ENCODE measurements at regions not wholly inside any gene's neighbourhood (a gene's known extent, or its start where the extent isn't known, plus 50 kb on each side); places are given as distances from the start of the nearest gene placed in this dataset.
"Not testable (repeated sequence)": the region's sequence is repeated elsewhere in the genome, so short reads cannot be mapped to it uniquely, and the experiment has no call there.

DNA sequence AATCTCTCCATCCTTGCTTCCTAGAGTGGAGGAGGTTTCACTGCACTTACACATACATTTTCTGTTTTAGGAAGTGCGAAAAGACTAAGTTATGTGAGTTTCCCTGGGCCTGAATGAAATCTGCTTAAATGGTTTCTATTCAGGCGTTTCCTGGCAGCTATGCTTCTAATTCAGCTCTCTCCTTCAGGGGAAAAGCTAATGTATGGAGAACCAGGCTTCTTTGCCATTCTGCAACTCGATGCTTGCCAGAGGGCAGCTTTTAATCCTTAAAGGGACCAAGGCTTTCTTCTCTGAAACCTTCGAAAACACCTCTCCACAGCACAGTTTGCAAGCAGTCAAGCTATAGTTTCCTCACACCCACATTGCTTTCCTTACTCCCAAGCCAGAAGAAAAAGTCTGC, 89.5 kb upstream of the ARX start:
- TF ChIP-seq, protein P1, sequence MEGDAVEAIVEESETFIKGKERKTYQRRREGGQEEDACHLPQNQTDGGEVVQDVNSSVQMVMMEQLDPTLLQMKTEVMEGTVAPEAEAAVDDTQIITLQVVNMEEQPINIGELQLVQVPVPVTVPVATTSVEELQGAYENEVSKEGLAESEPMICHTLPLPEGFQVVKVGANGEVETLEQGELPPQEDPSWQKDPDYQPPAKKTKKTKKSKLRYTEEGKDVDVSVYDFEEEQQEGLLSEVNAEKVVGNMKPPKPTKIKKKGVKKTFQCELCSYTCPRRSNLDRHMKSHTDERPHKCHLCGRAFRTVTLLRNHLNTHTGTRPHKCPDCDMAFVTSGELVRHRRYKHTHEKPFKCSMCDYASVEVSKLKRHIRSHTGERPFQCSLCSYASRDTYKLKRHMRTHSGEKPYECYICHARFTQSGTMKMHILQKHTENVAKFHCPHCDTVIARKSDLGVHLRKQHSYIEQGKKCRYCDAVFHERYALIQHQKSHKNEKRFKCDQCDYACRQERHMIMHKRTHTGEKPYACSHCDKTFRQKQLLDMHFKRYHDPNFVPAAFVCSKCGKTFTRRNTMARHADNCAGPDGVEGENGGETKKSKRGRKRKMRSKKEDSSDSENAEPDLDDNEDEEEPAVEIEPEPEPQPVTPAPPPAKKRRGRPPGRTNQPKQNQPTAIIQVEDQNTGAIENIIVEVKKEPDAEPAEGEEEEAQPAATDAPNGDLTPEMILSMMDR (IDR thresholded peaks at IDR 0.05) = no peak
- DNase-seq (ENCODE audit: low spot score) (no peak), ATAC-seq (ENCODE audit: low FRiP score) (no peak)

DNA sequence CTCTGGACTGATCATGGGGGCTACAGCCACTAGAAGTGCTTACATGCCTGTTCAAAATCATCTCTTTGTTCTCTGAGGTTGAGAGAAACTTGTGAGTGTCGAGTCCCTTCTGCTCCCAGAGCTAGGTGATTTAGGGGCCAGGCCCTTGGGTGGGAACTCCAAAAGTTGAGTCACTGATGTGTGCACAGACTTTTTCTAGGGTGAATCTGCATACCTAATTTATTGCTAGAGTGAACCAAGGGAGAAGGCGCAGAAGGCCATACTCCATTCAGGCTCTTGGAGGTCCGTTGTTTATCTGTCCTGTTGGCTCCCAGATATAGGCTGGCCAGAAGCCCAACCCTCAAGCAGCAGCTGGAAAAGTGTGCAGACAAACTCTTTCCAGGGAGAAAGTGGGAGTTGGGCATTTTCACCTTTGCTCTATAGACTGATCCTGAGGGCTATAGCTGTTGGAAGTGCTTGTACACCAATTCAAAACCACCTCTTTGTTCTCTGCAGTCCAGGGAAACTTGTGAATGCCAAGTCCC, 80.8 kb upstream of the ARX start:
- no peak for DNase-seq (ENCODE audit: low spot score)
- TF ChIP-seq, protein P1 (IDR thresholded peaks at IDR 0.05) = no peak
- ATAC-seq (ENCODE audit: low FRiP score) = no peak

DNA sequence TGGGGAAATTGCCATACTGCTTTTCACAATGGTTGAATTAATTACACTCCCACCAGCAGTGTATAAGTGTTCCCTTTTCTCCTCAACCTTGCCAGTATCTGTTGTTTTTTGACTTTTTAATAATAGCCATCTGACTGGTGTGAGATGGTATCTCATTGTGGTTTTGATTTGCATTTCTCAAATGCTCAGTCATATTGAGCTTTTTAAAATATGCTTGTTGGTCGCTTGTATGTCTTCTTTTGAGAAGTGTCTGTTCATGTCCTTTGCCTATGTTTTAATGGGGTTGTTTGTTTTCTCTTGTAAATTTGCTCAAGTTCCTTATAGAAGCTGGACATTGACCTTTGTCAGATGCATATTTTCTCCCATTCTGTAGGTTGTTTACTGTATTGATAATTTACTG, 75.4 kb upstream of the ARX start:
- DNase-seq (ENCODE audit: low spot score); ATAC-seq (ENCODE audit: low FRiP score): not testable (repeated sequence)

DNA sequence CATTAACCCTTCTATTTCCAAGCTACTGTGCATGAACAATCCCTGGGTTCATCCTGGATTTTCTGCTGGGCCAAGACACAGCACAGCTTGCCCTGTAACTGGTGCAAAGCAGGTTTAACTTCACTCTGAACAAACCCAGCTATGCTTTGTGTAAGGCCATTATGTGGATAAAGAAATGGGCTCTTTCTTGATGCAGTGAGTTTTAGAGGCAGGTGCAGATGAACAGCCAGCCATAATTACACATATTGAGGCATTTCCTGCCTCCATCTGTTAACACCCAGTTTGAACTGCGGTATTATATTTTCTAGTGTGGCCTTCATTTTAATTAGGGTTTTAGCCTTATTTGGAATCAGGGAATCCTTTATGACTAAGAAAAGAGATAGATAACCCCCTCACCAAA, 68.7 kb upstream of the ARX start:
- DNase-seq (ENCODE audit: low spot score) (no peak), ATAC-seq (ENCODE audit: low FRiP score) (no peak)
- TF ChIP-seq, protein P1 (IDR thresholded peaks at IDR 0.05) = no peak

DNA sequence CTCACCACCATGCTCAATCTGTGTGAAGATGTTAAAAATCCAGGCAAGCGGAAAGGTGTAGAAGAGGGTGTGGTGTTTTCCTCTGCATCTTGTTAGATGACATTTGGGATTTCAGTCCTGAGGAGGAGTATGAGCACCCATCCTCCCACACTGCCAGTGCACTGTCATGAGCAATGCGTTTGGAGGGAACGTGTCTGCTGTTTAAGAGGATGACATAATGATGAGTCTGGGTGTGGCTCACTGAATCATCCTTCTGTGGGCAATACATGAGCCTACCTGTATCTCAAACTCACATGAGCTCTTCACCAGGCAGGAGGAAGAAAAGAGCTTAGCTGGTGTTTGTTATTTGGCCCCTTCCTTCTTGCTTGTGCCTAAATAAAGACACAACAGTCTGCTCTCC, 67.9 kb upstream of the ARX start:
- TF ChIP-seq, protein P1 (IDR thresholded peaks at IDR 0.05) = no peak
- ATAC-seq (ENCODE audit: low FRiP score) (no peak), DNase-seq (ENCODE audit: low spot score) (no peak)

DNA sequence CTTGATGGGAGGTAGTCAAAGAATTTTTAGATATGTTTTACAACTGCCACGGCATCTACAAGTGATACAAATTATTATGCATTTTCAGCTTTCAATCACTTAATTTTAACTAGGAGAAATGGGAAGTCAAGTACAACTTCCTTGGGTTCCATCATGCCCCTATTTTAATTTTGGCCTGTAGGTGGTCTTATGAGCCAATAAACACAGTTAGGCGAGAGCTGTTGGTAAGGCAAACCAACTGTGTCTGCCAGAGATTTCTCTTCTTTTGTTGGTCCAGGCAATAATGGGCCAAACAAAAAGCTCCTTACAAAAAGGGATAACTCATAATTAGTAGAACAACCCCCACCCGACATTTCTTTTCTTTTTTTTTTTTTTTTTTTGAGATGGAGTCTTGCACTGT, 63.3 kb upstream of the ARX start:
- TF ChIP-seq, protein P1 (IDR thresholded peaks at IDR 0.05) = no peak
- ATAC-seq (ENCODE audit: low FRiP score) = no peak
- no peak for DNase-seq (ENCODE audit: low spot score)

DNA sequence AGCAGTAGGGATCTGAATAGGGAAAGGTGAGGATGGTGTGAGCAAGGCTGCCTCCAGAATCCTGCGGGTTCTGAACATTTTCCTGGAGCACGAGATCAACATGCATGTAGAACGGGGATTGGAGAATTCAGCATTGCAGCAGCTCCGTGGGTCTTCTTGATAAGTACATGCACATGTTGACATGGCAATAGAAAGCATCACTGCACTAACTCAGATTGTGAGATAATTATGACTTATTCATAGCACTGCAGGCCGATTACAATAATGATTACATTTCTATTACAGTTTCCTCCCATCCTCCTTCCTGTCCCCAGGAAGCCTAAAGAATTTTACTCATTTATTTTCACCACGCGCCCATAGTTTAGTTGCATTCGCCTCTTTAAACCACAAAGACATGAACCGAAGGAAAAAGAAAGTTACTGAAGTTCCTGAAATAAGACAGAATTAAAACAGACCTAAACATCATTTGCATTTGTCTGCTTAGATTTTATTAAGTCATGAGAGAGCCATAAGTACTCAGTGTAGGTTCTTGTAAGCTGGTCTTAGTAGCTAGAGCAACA, 61.3 kb upstream of the ARX start:
- ATAC-seq (ENCODE audit: low FRiP score) (no peak), DNase-seq (ENCODE audit: low spot score) (no peak)
- TF ChIP-seq, protein P1 (IDR thresholded peaks at IDR 0.05) = no peak

All from omental fat pad (tissue), 3 donors.